ENCODE measurements at regions not wholly inside any gene's neighbourhood (a gene's known extent, or its start where the extent isn't known, plus 50 kb on each side); places are given as distances from the start of the nearest gene placed in this dataset.

GRCh38 chr3:116951610-116952009 lies 242.0 kb downstream of the TUSC7 start:
- no peak for DNase-seq
- Histone ChIP-seq H3K36me3 (no peaks in the 10 kb centered on the region), H3K9me3 (no peaks in the 10 kb centered on the region), H3K27ac (peak overlapping the region in 2 of 5 donors; percentile 12 to 25), H3K4me1 (peaks cover 0 to 10% (median 2%) of the 10 kb centered on the region in 4 donors), H3K27me3 (no peaks in the 10 kb centered on the region), H3K4me3 (no peak overlapping the region)
- 52 to 77% (median 67%) methylated on average over 3 of the region's 3 CpGs for WGBS, 5 donors
- TF ChIP-seq POLR2AphosphoS5 (IDR thresholded peaks at IDR 0.05) (no peak), POLR2A (IDR thresholded peaks at IDR 0.05) (no peak), EP300 (IDR thresholded peaks at IDR 0.05) (no peak), CTCF (IDR thresholded peaks at IDR 0.05) (no peak)
- intact Hi-C loops (cut with DNase I; ENCODE audit: low total_unique reads) = no loop called here

- H3K27ac ChIP-seq = no peak overlapping the region
- no peak overlapping the region for H3K4me3 ChIP-seq
- intact Hi-C loops (cut with DNase I; ENCODE audit: low total_unique reads) = no loop called here
- WGBS, 5 donors = 44 to 52% (median 51%) methylated on average over 3 of the region's 3 CpGs
- TF ChIP-seq POLR2AphosphoS5 (IDR thresholded peaks at IDR 0.05) (no peak), POLR2A (IDR thresholded peaks at IDR 0.05) (no peak), CTCF (IDR thresholded peaks at IDR 0.05) (no peak), EP300 (IDR thresholded peaks at IDR 0.05) (no peak)
- no peak for DNase-seq
- H3K4me1 ChIP-seq = peaks cover 0 to 4% (median 0%) of the 10 kb centered on the region in 4 donors
- H3K9me3 ChIP-seq = no peaks in the 10 kb centered on the region
- H3K27me3 ChIP-seq = no peaks in the 10 kb centered on the region
- no peaks in the 10 kb centered on the region for H3K36me3 ChIP-seq
Observed at GRCh38 chr3:116958291-116958690, 248.7 kb downstream of the TUSC7 start.

GRCh38 chr3:116961106-116961505 lies 251.5 kb downstream of the TUSC7 start:
- no peak for DNase-seq
- no peak overlapping the region for H3K27ac ChIP-seq
- peaks cover 0 to 4% (median 0%) of the 10 kb centered on the region in 4 donors for H3K4me1 ChIP-seq
- 82 to 90% (median 88%) methylated on average over 4 of the region's 4 CpGs for WGBS, 5 donors
- no peaks in the 10 kb centered on the region for H3K9me3 ChIP-seq
- no peak overlapping the region for H3K4me3 ChIP-seq
- H3K27me3 ChIP-seq = no peaks in the 10 kb centered on the region
- H3K36me3 ChIP-seq = no peaks in the 10 kb centered on the region
- intact Hi-C loops (cut with DNase I; ENCODE audit: low total_unique reads) = no loop called here
- TF ChIP-seq POLR2A (IDR thresholded peaks at IDR 0.05) (no peak), EP300 (IDR thresholded peaks at IDR 0.05) (no peak), CTCF (IDR thresholded peaks at IDR 0.05) (no peak), POLR2AphosphoS5 (IDR thresholded peaks at IDR 0.05) (no peak)

- Histone ChIP-seq H3K9me3 (no peaks in the 10 kb centered on the region), H3K27me3 (no peaks in the 10 kb centered on the region), H3K27ac (no peak overlapping the region), H3K4me1 (peaks cover 0 to 4% (median 0%) of the 10 kb centered on the region in 4 donors), H3K4me3 (no peak overlapping the region), H3K36me3 (no peaks in the 10 kb centered on the region)
- intact Hi-C loops (cut with DNase I; ENCODE audit: low total_unique reads) = no loop called here
- no peak for TF ChIP-seq EP300 (IDR thresholded peaks at IDR 0.05)
- no peak for TF ChIP-seq CTCF (IDR thresholded peaks at IDR 0.05)
- no peak for TF ChIP-seq POLR2A (IDR thresholded peaks at IDR 0.05)
- TF ChIP-seq POLR2AphosphoS5 (IDR thresholded peaks at IDR 0.05) = no peak
- DNase-seq = no peak
- WGBS, 5 donors = 69 to 73% (median 70%) methylated on average over 3 of the region's 3 CpGs
Observed at GRCh38 chr3:116963802-116964201, 254.2 kb downstream of the TUSC7 start.
